HFFc6 (cell line): ENCODE measurements at regions not wholly inside any gene's neighbourhood (a gene's known extent, or its start where the extent isn't known, plus 50 kb on each side); places are given as distances from the start of the nearest gene placed in this dataset.

Source experiments
- DNase-seq: peaks from one replicate; pipeline ENCODE4 v3.0.0-alpha.2; 2018
- H3K27ac Mint-ChIP-seq: 2 replicates; pipeline ENCODE4 v1.8.0; 2020; ENCODE audit warnings: mild to moderate bottlenecking, mixed read lengths
- H3K27me3 Mint-ChIP-seq: 2 replicates; pipeline ENCODE4 v1.8.0; 2021; ENCODE audit warnings: mild to moderate bottlenecking, moderate library complexity, mixed read lengths; ENCODE audit not compliant: insufficient read depth
- H3K36me3 Mint-ChIP-seq: 2 replicates; pipeline ENCODE4 v1.8.0; 2021; ENCODE audit warnings: low read depth, mixed read lengths
- H3K4me1 Mint-ChIP-seq: 2 replicates; pipeline ENCODE4 v1.8.0; 2020; ENCODE audit warnings: low read depth, mixed read lengths
- H3K4me3 Mint-ChIP-seq: 2 replicates; pipeline ENCODE4 v1.8.0; 2020; ENCODE audit warnings: mild to moderate bottlenecking, moderate library complexity, mixed read lengths
- H3K9me3 Mint-ChIP-seq: 2 replicates; pipeline ENCODE4 v1.8.0; 2020; ENCODE audit warnings: mild to moderate bottlenecking, mixed read lengths
- CTCF ChIP-seq: fragments of 200-600 bp; sonication (generic); IDR thresholded peaks from 2 replicates; pipeline ENCODE4 v1.5.0; 2021; ENCODE audit warnings: antibody characterized with exemption, mild to moderate bottlenecking

GRCh38 chr1:217180443-217180842 lies 450.4 kb downstream of the GPATCH2 start:
- Mint-ChIP-seq H3K36me3 (no peaks in the 10 kb centered on the region; the same call in 1 of the 2 replicates), H3K27me3 (no peaks in the 10 kb centered on the region), H3K4me1 (no peaks in the 10 kb centered on the region), H3K9me3 (peaks cover 42% of the 10 kb centered on the region), H3K27ac (no peak overlapping the region), H3K4me3 (no peak overlapping the region)
- TF ChIP-seq CTCF, result no peak
- DNase-seq, result no peak

GRCh38 chr1:217164403-217164802 lies 441.2 kb upstream of the ESRRG start:
- H3K27ac Mint-ChIP-seq, result no peak overlapping the region
- no peaks in the 10 kb centered on the region for H3K36me3 Mint-ChIP-seq
- TF ChIP-seq CTCF, result no peak
- no peak overlapping the region for H3K4me3 Mint-ChIP-seq
- no peak for DNase-seq
- H3K4me1 Mint-ChIP-seq, result no peaks in the 10 kb centered on the region
- H3K9me3 Mint-ChIP-seq, result peaks cover 18% of the 10 kb centered on the region
- no peaks in the 10 kb centered on the region for H3K27me3 Mint-ChIP-seq

GRCh38 chr1:217153361-217153760 lies 430.1 kb upstream of the ESRRG start:
- Mint-ChIP-seq H3K27ac (no peak overlapping the region), H3K4me3 (no peak overlapping the region), H3K27me3 (no peaks in the 10 kb centered on the region), H3K36me3 (no peaks in the 10 kb centered on the region), H3K9me3 (peaks cover 20% of the 10 kb centered on the region), H3K4me1 (no peaks in the 10 kb centered on the region)
- no peak for DNase-seq
- TF ChIP-seq CTCF, result no peak

- TF ChIP-seq CTCF, result no peak
- no peak overlapping the region for H3K27ac Mint-ChIP-seq
- H3K4me1 Mint-ChIP-seq, result no peaks in the 10 kb centered on the region
- no peak overlapping the region for H3K4me3 Mint-ChIP-seq
- no peaks in the 10 kb centered on the region for H3K27me3 Mint-ChIP-seq
- H3K36me3 Mint-ChIP-seq, result no peaks in the 10 kb centered on the region
- no peak for DNase-seq
- H3K9me3 Mint-ChIP-seq, result peaks cover 26% of the 10 kb centered on the region
Observed at GRCh38 chr1:217150366-217150765, 427.1 kb upstream of the ESRRG start.

GRCh38 chr1:217149791-217150190 lies 426.6 kb upstream of the ESRRG start:
- Mint-ChIP-seq H3K27ac (no peak overlapping the region), H3K36me3 (no peaks in the 10 kb centered on the region), H3K4me3 (no peak overlapping the region), H3K9me3 (peaks cover 32% of the 10 kb centered on the region), H3K27me3 (no peaks in the 10 kb centered on the region), H3K4me1 (no peaks in the 10 kb centered on the region)
- DNase-seq, result no peak
- no peak for TF ChIP-seq CTCF

- Mint-ChIP-seq H3K27me3 (peaks cover 4% of the 10 kb centered on the region), H3K36me3 (no peaks in the 10 kb centered on the region; the same call in 1 of the 2 replicates), H3K9me3 (peaks cover 40% of the 10 kb centered on the region), H3K4me3 (no peak overlapping the region), H3K27ac (no peak overlapping the region), H3K4me1 (no peaks in the 10 kb centered on the region)
- no peak for DNase-seq
- no peak for TF ChIP-seq CTCF
Observed at GRCh38 chr1:217141711-217142110, 418.5 kb upstream of the ESRRG start.
